DMS114 treated with DMSO at 0.1 percent for 48 hours (cell line): ENCODE measurements at regions not wholly inside any gene's neighbourhood (a gene's known extent, or its start where the extent isn't known, plus 50 kb on each side); places are given as distances from the start of the nearest gene placed in this dataset.

Experiments used
- DNase-seq: peaks from one replicate; lab custom pipeline; 2025; ENCODE audit not compliant: unreplicated experiment; lab: John Stamatoyannopoulos, UW

DNA sequence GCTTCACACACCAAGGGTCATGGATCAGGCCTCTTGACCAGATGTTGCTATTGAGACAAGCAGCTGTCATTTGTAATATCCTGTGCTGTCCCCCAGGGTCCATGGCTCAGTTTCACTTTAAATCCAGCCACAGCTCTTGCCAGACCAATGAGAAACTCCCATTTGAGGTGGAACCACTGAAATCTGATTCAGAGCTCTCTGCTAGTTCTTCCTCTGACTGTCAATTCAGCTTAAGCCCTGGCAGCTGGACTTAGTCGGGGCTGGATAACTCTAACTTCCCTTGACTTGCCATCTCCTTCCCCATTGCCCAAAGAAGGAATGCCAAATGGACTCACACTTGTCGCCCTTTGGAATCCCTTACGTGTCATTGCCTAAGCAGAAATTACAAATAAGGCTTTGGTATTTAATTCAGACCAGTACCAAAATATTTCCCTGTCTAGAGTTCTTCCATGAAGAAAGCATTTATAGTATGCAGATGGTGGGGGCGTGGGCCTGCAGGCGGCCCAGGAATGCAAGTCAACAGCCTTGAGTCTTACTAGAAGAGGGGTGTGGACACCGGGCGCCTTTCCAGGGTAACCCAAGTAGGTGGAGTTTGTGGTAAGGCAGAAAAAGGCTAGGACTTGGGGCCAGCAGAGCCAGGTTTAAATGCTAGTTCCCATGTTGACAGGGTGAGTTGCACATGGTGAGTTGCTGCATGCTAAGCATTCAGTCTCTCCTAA, 96.9 kb upstream of the TMPO start:
- DNase-seq = no peak

DNA sequence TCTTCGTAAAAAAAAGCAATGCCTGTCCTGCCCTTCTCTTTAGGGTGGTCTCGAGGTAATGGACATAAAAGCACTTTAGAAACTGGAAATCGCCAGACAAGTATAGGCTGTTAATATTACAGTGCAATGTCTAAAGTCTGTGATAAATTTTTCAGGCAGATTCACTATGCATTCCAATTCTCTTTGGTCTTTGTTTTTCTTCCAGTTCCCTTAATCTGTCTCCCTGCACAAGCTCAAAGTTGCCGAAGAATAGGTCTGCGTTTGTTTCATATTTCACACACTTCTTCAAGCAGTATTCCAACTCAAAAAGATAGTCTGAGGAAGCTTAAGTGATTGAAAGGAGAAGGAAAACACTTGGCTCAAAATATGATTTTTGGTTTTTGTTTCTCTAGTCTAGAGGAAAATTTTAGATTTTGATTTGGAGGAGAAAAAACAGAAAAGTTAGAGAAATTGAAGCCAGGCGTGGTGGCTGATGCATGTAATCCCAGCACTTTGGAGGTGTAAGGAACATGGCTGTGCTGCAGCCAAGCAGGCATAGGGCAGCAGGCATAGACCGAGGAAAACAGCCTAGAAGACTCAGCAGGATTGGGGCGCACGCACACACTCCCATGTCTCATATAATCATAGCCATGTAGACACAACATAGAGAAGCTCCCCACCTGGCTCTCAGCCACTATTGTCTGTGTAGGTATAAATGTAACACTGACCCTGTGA, 96.2 kb upstream of the TMPO start:
- DNase-seq = no peak

DNA sequence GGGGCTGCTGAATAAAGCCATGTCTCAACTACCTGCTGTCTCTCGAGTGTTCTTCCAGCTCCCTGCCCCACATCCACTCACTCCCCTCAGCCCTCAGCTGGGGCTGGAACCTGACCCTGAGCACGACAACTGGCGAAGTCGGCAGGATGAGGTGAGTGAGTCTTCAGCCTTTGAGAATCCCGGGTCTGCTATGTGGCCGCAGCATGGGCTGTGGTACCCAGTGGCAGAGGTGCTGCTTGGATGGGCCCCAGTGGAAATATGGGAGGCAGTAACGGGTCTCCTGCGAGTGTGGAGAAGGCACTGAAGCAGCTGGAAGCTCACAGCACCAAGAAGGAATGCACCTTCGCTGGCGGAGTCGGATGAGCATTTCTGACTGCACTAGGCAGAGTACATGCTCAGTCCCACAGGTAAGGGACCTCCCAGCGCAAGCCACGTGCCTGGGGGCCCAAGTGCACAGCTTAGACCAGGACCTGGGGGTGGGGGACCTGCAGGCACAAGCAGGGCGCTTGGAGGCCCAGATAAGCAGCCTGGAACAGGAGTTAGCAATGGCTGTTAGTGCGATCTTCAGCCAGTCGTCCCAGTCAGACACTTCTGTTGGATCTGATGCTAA, 95.5 kb upstream of the TMPO start:
- no peak for DNase-seq

DNA sequence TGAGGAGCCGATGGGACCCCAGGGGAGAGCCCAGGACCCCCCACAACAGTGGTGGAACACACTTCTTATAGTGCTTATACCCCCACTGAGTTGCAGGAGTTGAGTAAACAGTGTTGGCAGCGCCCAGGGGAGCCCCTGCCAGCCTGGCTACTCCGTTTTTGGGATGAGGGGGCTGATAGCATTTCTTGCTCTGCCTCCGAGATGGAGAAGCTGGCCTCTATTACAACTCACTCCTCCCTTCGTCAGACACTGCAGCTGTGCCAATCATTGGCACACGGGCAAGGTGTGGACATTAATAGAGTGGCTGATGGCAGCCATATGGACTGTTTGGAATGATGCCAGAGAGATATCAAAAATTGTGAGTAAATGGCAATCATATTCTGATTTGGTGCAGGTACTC, 94.9 kb upstream of the TMPO start:
- no peak for DNase-seq

DNA sequence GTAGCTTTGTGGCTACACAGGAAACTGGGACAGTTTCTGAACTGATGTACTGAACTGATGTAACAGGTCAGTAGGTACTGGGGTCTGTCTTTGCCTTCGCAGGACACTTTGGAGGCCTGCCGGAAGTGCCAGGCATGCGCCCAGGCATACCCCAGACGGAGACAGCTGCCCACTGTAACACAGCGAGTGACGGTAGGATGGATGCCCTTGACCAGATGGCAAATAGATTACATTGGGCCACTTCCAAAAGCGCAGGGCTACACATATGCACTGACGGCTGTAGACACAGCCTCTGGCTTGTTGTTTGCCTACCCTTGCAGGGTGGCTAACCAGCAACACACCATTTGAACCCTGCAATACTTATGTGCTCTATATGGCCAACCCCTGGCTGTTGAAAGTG, 94.1 kb upstream of the TMPO start:
- no peak for DNase-seq

DNA sequence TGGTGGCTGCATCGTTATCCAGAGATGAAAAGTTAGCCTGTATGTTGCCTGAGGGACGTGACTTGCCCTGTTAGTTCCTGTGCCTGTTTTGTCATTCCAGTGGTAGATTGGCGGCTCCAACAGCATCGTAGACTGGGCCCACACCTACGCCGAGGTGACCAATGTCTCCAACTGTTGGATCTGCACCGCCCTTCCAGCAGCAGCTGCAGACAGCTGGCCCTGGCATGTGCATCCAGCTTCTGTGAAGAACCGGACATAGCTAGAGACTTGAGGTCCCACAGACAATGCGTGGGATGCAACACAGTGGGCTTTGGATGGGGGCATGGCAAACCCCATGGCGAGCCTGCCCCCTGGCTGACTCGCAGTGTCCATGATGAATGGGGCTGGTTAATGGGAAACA, 93.0 kb upstream of the TMPO start:
- DNase-seq = no peak

DNA sequence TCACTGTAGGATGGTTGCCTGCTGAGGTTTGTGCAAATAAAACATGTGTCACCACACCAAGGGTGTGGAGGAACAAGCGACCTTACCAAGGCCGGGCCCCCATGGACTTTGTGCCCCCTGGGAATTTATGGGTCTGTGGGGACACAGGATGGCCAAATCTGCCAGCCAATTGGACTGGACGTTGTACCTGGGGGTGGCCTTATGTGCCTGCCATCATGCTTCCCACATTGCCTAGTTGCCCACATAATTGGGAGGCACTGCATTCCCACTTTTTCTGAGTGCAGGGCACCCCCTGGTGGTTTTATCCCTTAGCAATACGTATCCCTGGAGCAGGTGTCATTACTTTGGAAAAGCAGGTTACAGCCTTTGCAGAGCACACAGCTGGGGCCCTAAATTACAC, 92.6 kb upstream of the TMPO start:
- DNase-seq = no peak

DNA sequence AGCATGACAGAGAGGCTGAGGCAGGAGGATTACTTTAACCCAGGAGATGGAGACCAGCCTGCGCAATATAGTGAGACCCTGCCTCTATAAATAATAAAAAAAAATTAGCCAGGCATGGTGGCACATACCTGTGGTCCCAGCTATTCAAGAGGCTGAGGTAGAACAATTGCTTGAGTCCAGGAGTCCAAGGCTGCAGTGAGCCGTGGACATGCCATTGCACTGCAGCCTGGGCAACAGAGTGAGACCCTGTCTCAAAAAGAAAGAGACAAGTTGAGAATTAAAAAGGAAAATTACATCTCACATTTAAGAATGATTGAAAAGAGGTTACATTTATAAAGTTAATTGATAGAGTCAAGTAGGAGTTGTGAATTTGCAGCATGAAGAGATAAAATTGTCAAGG, 91.4 kb upstream of the TMPO start:
- no peak for DNase-seq

DNA sequence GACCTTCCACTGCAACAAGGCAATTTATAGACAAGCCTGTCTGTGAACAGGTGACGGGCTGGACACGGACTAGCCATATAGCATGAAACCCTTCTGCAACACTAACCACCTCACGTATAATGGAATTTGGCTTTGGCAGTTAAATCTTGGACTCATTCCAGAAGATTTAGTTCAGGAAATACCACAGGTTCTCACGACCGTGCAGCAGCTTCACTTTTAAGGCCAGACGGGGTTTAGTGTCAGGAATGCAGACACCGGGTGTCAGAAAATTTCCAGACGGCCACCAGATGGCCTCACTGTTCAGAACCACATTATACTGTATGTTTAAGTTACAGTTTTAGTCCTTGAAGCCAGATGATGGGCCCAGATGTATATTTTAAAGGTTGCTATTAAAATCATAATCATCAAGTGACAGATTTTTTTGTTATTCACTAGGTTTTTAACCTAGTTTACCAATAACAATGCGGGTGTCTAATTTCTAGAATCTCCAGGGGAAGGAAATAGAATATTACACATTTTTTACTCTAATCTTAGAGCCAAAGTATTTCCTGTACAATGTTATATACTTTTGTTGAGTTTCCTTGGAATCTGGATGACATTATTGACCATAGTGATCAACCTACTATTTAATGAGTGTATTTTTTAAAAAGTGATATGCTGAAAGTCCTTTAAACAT, 90.5 kb upstream of the TMPO start:
- peak; percentile 69 for DNase-seq

DNA sequence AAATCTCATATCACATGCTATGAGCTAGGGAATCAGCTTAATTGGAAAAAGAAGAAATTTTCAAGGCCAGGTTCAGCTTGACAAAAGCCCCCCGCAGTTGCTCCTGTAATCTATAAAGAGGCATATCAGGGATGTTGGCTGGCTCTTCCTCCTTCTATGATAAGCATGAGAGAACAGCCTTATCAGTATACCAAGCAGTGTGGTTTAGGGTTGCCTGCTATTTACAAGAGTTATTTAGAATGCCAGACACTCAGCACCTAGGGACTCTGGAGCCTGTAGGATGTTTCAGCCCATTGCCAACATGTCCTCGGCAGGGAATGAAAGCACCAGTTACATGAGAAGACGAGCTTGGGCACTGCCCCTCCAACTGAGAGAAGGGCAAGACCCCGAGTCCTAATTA, 89.5 kb upstream of the TMPO start:
- DNase-seq = no peak

DNA sequence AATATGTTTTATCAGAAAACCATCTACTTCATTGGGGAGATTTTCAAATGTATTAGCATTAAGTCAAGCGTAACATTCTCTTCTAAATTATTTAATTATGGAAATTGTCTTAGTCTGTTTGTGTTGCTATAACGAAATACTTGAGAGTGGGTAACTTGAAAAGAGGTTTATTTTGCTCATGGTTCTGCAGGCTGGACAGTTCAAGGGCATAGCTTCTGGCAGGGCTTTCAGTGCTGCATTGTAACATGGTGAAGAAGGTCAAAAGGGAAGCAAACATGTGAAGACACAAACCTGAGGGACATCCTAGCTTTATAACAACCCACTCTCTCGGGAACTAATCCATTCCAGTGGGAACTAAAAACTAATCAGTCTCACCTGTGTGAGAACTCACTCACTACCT, 84.3 kb upstream of the TMPO start:
- no peak for DNase-seq

DNA sequence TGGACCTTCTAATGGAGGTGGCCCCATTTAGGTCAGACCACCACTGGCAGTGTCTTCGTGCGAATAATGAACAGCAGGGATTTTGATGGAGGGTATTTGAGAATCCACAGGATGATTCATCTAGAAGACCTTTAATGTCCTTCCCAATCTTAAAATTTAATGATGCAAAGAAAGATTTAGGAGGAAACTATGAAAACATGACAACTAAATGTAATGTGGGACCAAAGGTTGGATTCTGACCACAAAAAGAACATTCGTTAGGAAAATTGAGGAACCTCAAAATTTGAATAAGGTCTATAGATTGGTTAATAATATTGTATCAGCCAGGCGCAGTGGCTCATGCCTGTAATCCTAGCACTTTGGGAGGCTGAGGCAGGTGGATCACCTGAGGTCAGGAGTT, 78.2 kb upstream of the TMPO start:
- DNase-seq = no peak

DNA sequence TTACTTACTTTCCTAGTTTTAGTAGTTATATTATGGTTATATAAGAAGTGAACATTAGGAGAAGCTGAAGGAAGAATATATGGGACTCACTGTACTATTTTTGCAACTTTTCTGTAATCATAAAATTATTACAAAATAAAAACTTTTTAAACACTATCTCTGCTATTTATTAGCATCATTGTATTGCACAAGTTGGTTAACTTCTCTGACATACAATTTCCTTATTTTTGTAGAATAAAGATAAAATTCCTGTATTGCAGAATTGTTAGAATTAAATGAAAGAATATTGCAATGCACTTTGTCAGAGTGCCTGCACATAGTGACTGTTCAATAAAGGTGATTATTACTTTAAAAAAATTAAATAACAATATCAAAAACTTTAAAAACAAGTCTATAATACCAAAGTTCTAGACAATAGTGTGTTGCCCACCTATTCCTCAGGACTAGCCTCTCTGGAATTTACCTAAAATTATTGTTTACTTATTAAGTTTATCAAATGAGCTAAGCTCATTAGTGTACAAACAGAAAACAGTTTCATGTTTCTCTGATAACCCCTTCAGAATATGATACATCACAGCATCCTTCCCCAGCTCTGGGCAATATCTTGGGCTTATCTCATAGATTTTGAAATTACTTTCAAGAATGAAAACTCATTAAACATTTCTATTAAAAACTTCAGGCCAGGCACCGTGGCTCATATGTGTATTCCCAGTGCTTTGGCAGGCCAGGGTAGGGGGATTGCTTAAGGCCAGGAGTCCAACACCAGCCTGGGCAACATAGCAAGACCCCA, 77.4 kb upstream of the TMPO start:
- no peak for DNase-seq

DNA sequence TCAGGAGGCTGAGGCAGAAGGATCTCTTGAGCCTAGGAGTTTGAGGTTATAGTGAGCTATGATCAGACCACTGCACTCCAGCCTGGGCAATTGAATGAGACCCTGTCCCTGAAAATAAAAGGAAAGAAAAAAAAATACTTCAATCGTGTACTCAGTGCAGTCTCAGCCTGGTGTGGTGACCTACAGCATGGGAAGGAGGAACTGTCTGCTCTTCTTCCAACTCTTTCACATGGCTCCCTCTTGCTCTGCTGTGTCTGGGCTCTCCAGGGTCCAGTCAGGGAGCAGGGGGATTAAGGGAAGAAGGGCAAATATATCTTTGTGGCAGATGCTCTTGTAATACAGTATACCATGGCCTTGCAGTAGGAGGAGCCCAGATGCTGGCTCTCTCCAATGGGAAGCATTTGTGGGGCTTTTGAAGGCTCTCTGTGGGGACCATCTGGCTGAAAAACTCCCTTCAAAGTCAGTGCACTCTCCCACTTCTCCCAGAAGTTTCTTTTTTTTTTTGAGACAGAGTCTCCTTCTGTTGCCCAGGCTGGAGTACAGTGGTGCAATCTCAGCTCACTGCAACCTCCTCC, 76.6 kb upstream of the TMPO start:
- no peak for DNase-seq

DNA sequence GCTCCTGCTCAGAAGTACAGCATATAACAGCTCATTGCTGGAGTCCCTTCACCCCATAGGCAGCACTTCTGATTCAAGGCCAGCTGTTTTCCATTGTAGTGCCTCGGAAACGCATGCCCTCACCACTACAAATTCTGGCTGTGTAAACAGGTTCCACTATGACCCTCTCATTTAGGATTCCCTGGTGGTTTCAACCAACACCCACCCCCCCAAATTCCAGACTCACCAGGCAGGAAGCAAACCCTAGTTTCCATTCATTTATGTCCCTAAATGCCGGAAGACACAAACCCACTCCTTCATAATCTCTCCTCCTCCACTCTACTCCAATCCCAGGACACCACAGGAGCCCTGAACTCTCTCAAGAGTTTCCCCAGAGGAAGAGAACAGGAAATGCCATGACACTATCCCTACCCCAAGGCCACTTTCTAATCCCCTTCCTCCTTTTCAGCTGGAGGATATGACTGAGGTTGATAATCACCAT, 75.9 kb upstream of the TMPO start:
- DNase-seq = no peak

DNA sequence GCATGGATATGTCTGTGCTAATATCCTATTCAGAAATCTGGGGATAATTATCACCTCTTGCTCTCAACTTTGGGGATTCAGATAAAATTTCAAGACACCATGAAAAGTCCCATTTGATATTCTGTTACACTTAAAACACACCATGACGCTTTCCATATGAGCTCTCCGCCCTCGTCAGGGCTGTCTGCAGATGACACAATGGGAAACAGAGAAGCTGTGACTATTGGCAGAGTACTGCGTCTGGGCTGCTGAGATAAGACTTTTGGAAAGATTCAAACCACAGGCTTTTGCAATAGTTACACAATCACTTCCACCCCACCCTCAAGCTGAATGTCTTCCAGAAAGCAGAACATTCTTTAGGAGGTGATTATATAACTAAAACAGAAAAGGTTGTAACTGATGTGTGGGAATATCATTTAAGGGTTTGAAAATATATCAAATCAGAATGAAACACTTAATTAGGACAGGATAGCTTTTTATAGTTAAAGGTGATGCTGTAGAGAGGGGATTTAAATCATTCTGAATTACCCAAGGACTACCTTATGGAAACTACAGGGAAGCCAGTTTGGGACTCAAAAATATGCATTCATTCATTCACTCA, 75.3 kb upstream of the TMPO start:
- no peak for DNase-seq

DNA sequence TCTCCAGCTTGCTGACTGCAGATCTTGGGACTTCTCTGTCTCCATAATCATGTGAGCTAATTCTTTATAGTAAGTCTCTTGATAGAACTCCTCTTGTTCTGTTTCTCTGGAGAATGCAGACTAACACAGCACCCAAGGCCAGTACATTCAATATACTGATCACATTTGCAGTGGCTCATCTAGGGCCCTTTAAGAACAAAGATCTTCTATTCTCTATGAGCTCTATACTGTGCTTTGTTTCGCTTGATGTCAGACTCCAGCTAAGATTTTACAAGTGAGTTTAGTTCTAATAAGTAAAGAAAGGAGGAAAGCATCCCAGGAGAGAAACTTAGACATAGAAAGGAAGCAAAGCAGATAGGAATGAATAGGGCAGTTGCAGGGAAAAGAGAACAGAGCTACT, 69.3 kb upstream of the TMPO start:
- DNase-seq = no peak

DNA sequence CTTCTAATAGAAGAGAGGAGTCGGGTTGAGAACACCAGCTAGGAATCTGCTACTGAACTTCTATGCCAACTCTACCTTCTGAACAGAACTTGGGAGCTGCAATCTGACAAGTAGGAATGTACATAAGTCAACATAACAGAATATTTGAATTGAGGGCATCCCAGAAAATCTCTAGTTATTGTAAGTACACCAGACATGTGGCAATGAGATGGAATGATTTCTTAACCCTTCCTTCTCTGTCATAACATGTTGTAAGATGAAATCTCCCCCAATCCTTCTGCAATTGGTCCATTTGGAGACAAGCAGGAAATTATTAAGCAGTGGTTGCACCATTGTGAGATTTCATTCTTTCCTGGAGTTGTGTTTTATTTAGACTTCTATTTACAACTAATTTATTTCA, 68.7 kb upstream of the TMPO start:
- DNase-seq = no peak

DNA sequence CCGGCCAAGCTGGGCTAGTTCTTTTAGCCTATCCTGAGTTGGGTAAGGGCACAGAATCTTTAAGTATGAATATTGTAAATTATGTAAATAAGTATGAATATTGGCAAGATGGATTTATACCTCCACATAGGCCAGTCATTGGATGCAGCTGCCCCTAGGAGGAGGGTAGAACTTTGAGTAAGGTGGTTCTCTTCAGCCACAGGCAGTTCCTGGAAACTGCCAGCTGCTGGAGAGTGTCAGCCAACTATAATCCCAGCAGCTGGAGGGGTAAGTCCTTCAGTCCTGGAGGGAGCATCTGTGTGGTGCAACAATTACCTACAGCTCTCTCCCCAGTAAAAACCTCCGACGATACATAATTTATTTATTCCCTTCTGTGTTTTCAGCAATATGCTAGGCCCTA, 65.8 kb upstream of the TMPO start:
- no peak for DNase-seq

DNA sequence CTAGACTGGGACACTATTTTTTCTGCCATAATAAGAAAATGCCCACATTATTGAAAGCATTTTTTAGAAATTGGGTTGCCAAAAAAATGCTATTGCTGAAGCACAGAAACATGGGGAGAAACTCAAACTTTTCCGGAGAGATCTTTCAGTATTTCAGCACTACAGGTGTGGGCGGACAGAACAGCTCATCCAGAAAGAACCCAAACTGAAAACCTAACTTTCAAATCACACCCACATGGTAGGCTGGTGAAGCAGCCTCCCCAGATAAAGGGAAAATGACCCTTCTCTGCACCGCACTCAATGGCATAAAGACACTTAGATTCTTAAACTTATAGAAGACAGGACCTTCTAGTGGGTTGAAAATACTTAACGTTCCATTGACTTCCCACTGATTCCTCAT, 62.3 kb upstream of the TMPO start:
- DNase-seq = no peak
